HEK293 (cell line): ENCODE measurements at regions not wholly inside any gene's neighbourhood (a gene's known extent, or its start where the extent isn't known, plus 50 kb on each side); places are given as distances from the start of the nearest gene placed in this dataset.

Experiments used
- CTCF ChIP-seq: fragments of 450-650 bp; formaldehyde crosslinking; IDR thresholded peaks from 2 replicates; pipeline ENCODE4 v1.5.1; 2016; ENCODE audit warnings: missing biosample characterization, missing genetic modification characterization
- MEIS1 ChIP-seq: sonication (generic); formaldehyde crosslinking; IDR thresholded peaks from 2 replicates; pipeline ENCODE4 v1.8.1; 2022; ENCODE audit warnings: missing genetic modification reagents, mild to moderate bottlenecking, borderline replicate concordance
- PBX3 ChIP-seq: sonication (generic); formaldehyde crosslinking; IDR thresholded peaks from 2 replicates; pipeline ENCODE4 v1.8.1; 2022; ENCODE audit warnings: mild to moderate bottlenecking, moderate library complexity, missing genetic modification reagents
- ZNF121 ChIP-seq: fragments of 450-650 bp; formaldehyde crosslinking; IDR thresholded peaks from 2 replicates; pipeline ENCODE4 v1.5.1; 2016; ENCODE audit warnings: missing biosample characterization, missing genetic modification characterization
- ZNF174 ChIP-seq: fragments of 450-650 bp; formaldehyde crosslinking; IDR thresholded peaks from 2 replicates; pipeline ENCODE4 v1.5.0; 2017; ENCODE audit warnings: missing biosample characterization, mild to moderate bottlenecking, missing genetic modification characterization
- ZNF37A ChIP-seq: fragments of 450-650 bp; IDR thresholded peaks from 2 replicates; pipeline ENCODE4 v1.5.1; 2018; ENCODE audit warnings: missing biosample characterization, missing genetic modification characterization
- ZNF426 ChIP-seq: fragments of 450-650 bp; formaldehyde crosslinking; IDR thresholded peaks from 2 replicates; pipeline ENCODE4 v1.5.1; 2017; ENCODE audit warnings: missing biosample characterization, missing genetic modification characterization, mild to moderate bottlenecking, inconsistent platforms, moderate library complexity
- ZNF621 ChIP-seq: fragments of 450-650 bp; formaldehyde crosslinking; IDR thresholded peaks from 2 replicates; pipeline ENCODE4 v1.5.1; 2017; ENCODE audit warnings: missing biosample characterization, missing genetic modification characterization
- ZNF76 ChIP-seq: fragments of 450-650 bp; formaldehyde crosslinking; IDR thresholded peaks from 2 replicates; pipeline ENCODE4; 2016; ENCODE audit warnings: low read depth, missing biosample characterization, missing genetic modification characterization, borderline replicate concordance
- ZNF776 ChIP-seq: fragments of 450-650 bp; formaldehyde crosslinking; IDR thresholded peaks from 2 replicates; pipeline ENCODE4 v1.5.0; 2017; ENCODE audit warnings: missing biosample characterization, missing genetic modification characterization, borderline replicate concordance
- TF ChIP-seq, protein P1 (sequence below): fragments of 450-650 bp; formaldehyde crosslinking; IDR thresholded peaks from 2 replicates; pipeline ENCODE4 v1.5.1; 2016; ENCODE audit warnings: missing biosample characterization, missing genetic modification characterization, low read depth

GRCh38 chr3:177932346-177932745 is 603.9 kb upstream of the KCNMB2 start:
- TF ChIP-seq ZNF37A (tag by site-specific recombination), result no peak
- no peak for TF ChIP-seq ZNF121 (tag by site-specific recombination)
- TF ChIP-seq ZNF426 (tag by site-specific recombination), result no peak
- TF ChIP-seq, protein P1, sequence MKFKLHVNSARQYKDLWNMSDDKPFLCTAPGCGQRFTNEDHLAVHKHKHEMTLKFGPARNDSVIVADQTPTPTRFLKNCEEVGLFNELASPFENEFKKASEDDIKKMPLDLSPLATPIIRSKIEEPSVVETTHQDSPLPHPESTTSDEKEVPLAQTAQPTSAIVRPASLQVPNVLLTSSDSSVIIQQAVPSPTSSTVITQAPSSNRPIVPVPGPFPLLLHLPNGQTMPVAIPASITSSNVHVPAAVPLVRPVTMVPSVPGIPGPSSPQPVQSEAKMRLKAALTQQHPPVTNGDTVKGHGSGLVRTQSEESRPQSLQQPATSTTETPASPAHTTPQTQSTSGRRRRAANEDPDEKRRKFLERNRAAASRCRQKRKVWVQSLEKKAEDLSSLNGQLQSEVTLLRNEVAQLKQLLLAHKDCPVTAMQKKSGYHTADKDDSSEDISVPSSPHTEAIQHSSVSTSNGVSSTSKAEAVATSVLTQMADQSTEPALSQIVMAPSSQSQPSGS (tag by site-specific recombination), result no peak
- TF ChIP-seq ZNF76 (tag by site-specific recombination), result no peak
- no peak for TF ChIP-seq PBX3 (CRISPR knock-in tag)
- TF ChIP-seq ZNF776 (tag by site-specific recombination), result no peak
- no peak for TF ChIP-seq ZNF621
- no peak for TF ChIP-seq ZNF174 (tag by site-specific recombination)
- no peak for TF ChIP-seq MEIS1 (CRISPR knock-in tag)
- no peak for TF ChIP-seq CTCF (tag by site-specific recombination)
